ENCODE measurements at regions not wholly inside any gene's neighbourhood (a gene's known extent, or its start where the extent isn't known, plus 50 kb on each side); places are given as distances from the start of the nearest gene placed in this dataset.

- DNase-seq = no peak
- FAIRE-seq = no peak
- H3K4me3 ChIP-seq (ENCODE audit: low read length in 3 of 3) = no peak overlapping the region
- intact Hi-C loops (cut with DNase I) = no loop called here
- no peaks in the 10 kb centered on the region for H3K9me3 ChIP-seq (ENCODE audit: control insufficient read depth in 2 of 3, insufficient read depth in 1 of 3, low read length in 3 of 3)
- H3K27me3 ChIP-seq (ENCODE audit: control insufficient read depth, insufficient read depth, low read length) = no peaks in the 10 kb centered on the region
- H3K27ac ChIP-seq (ENCODE audit: low read depth in 2 of 2, low read length in 2 of 2) = no peak overlapping the region
- no peaks in the 10 kb centered on the region for H3K36me3 ChIP-seq (ENCODE audit: control insufficient read depth in 2 of 3, insufficient read depth in 3 of 3, low read length in 3 of 3)
- TF ChIP-seq CTCF (IDR thresholded peaks at IDR 0.05; ENCODE audit: borderline replicate concordance, extremely low read depth, insufficient read depth) = no peak
- H3K9ac ChIP-seq (ENCODE audit: low read length in 3 of 3) = no peak overlapping the region
- no peaks in the 10 kb centered on the region for H3K4me1 ChIP-seq (ENCODE audit: control insufficient read depth in 2 of 3, insufficient read depth in 2 of 3, low read depth in 1 of 3, low read length in 3 of 3)
Observed at GRCh38 chrX:482702-483203, 96.0 kb upstream of the PPP2R3B start.

GRCh38 chrX:485368-485767 lies 98.7 kb upstream of the PPP2R3B start:
- no peak for TF ChIP-seq CTCF (IDR thresholded peaks at IDR 0.05; ENCODE audit: borderline replicate concordance, extremely low read depth, insufficient read depth)
- FAIRE-seq = no peak

DNA sequence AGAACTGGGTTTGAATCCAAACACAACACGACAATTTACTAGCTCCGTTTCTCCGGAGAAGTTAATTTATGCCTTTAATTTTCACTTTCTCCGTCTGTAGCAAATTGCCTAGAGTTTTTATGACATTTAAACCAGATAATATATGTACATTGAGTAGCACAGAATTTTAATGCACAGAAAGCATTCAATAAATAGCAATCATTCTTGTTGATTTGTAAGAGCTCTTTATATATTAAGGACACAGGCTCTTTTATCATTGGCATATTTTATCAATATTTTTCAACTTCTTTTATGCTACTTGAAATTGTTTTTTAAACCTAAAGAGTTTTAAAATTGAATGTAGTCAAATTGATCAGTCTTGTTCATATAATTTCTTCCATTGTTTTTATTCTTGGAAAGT lies 99.6 kb upstream of the PPP2R3B start:
- Histone ChIP-seq H3K4me3 (ENCODE audit: low read length in 3 of 3) (no peak overlapping the region), H3K4me1 (ENCODE audit: control insufficient read depth in 2 of 3, insufficient read depth in 2 of 3, low read depth in 1 of 3, low read length in 3 of 3) (no peaks in the 10 kb centered on the region), H3K9ac (ENCODE audit: low read length in 3 of 3) (no peak overlapping the region), H3K36me3 (ENCODE audit: control insufficient read depth in 2 of 3, insufficient read depth in 3 of 3, low read length in 3 of 3) (no peaks in the 10 kb centered on the region), H3K9me3 (ENCODE audit: control insufficient read depth in 2 of 3, insufficient read depth in 1 of 3, low read length in 3 of 3) (no peaks in the 10 kb centered on the region), H3K27ac (ENCODE audit: low read depth in 2 of 2, low read length in 2 of 2) (no peak overlapping the region), H3K27me3 (ENCODE audit: control insufficient read depth, insufficient read depth, low read length) (no peaks in the 10 kb centered on the region)
- FAIRE-seq (no peak), DNase-seq (no peak)
- TF ChIP-seq CTCF (IDR thresholded peaks at IDR 0.05; ENCODE audit: borderline replicate concordance, extremely low read depth, insufficient read depth) = no peak
- intact Hi-C loops (cut with DNase I) = no loop called here

More at GRCh38 chrX:485368-485767, 98.7 kb upstream of the PPP2R3B start:
- Histone ChIP-seq H3K27ac (ENCODE audit: low read depth in 2 of 2, low read length in 2 of 2) (no peak overlapping the region), H3K9me3 (ENCODE audit: control insufficient read depth in 2 of 3, insufficient read depth in 1 of 3, low read length in 3 of 3) (no peaks in the 10 kb centered on the region), H3K4me3 (ENCODE audit: low read length in 3 of 3) (no peak overlapping the region), H3K4me1 (ENCODE audit: control insufficient read depth in 2 of 3, insufficient read depth in 2 of 3, low read depth in 1 of 3, low read length in 3 of 3) (no peaks in the 10 kb centered on the region), H3K36me3 (ENCODE audit: control insufficient read depth in 2 of 3, insufficient read depth in 3 of 3, low read length in 3 of 3) (no peaks in the 10 kb centered on the region), H3K9ac (ENCODE audit: low read length in 3 of 3) (no peak overlapping the region), H3K27me3 (ENCODE audit: control insufficient read depth, insufficient read depth, low read length) (no peaks in the 10 kb centered on the region)
- no peak for DNase-seq
- intact Hi-C loops (cut with DNase I) = no loop called here

GRCh38 chrX:487836-488235 lies 101.1 kb upstream of the PPP2R3B start:
- intact Hi-C loops (cut with DNase I) = no loop called here
- Histone ChIP-seq H3K9me3 (ENCODE audit: control insufficient read depth in 2 of 3, insufficient read depth in 1 of 3, low read length in 3 of 3) (no peaks in the 10 kb centered on the region), H3K4me1 (ENCODE audit: control insufficient read depth in 2 of 3, insufficient read depth in 2 of 3, low read depth in 1 of 3, low read length in 3 of 3) (no peaks in the 10 kb centered on the region), H3K27ac (ENCODE audit: low read depth in 2 of 2, low read length in 2 of 2) (no peak overlapping the region), H3K9ac (ENCODE audit: low read length in 3 of 3) (no peak overlapping the region), H3K36me3 (ENCODE audit: control insufficient read depth in 2 of 3, insufficient read depth in 3 of 3, low read length in 3 of 3) (no peaks in the 10 kb centered on the region), H3K27me3 (ENCODE audit: control insufficient read depth, insufficient read depth, low read length) (no peaks in the 10 kb centered on the region), H3K4me3 (ENCODE audit: low read length in 3 of 3) (no peak overlapping the region)
- TF ChIP-seq CTCF (IDR thresholded peaks at IDR 0.05; ENCODE audit: borderline replicate concordance, extremely low read depth, insufficient read depth) = no peak
- FAIRE-seq (no peak), DNase-seq (no peak)
